Activated T-cell treated with anti-CD3 and anti-CD28 coated beads, Interleukin-2, amount 50 U/mL, for 4 hours (primary cell): ENCODE measurements at regions not wholly inside any gene's neighbourhood (a gene's known extent, or its start where the extent isn't known, plus 50 kb on each side); places are given as distances from the start of the nearest gene placed in this dataset.

ENCODE experiments used
- ATAC-seq, 2 donors: fragments of 200-7000 bp; cut with Tn5 transposase; one replicate each; pipeline ENCODE4 v1.10.0; 2021
- DNase-seq: peaks from one replicate; pipeline ENCODE4 v3.0.0-alpha.2; 2020
- H3K27me3 Mint-ChIP-seq: one replicate; pipeline ENCODE4 v1.8.0; 2021; ENCODE audit warnings: low read depth, mixed read lengths
- H3K36me3 Mint-ChIP-seq: one replicate; pipeline ENCODE4 v1.8.0; 2022; ENCODE audit warnings: mixed read lengths; ENCODE audit not compliant: insufficient read depth
- H3K4me1 Mint-ChIP-seq: one replicate; pipeline ENCODE4 v1.8.0; 2021; ENCODE audit warnings: low read depth, mixed read lengths
- H3K4me3 Mint-ChIP-seq: one replicate; pipeline ENCODE4 v1.8.0; 2021; ENCODE audit warnings: mild to moderate bottlenecking, moderate library complexity, mixed read lengths
- H3K9me3 Mint-ChIP-seq: one replicate; pipeline ENCODE4 v1.8.0; 2021; ENCODE audit warnings: mixed read lengths

DNA sequence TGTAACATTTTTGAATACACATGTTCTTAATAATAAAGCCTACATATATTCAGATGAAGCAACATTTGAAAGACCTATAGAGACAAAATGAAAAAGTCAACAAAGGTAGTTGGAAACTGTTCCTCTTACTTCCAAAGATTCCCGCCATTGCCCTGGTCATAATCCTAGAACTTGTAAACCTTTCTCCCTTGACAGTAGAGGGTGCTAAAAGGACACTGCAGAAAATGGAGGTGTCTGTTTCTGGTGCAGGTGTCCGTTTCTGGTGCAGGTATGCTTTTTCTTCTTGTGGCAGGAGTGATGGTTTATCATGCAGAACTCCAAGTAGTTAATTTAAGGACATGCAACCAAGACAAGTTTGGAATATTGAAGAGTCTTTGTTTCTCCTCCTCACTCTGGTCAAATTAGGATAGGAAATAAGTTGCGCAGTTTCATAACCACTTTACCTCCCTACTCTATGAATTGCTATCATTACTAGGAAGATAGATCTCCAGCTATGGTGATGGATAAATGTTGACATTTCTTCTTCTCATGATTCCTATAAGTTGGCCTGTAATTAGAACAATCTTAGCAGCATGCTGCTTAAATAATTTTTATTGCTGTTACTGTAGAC is 56.0 kb upstream of the FAM174A start:
- ATAC-seq (no peak), DNase-seq (no peak)
- H3K27me3 Mint-ChIP-seq: no peaks in the 10 kb centered on the region
- H3K36me3 Mint-ChIP-seq: no peaks in the 10 kb centered on the region
- no peaks in the 10 kb centered on the region for H3K9me3 Mint-ChIP-seq
- H3K4me1 Mint-ChIP-seq: no peaks in the 10 kb centered on the region
- H3K4me3 Mint-ChIP-seq: no peak overlapping the region

DNA sequence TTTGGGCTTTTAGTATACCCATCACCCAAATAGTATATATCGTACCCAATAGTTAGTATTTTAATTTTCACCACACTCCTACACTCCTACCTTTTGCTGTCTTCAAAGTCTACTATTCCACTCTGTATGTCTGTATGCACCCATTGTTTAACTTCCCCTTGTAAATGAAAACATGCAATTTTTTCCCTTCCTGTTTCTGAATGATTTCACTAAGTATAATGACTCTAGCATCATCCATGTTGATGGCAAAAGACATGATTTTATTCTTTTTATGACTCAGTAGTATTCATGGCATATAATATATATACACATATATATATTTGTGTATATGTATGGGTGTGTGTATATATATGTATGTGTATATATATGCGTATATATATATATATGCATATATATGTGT is 63.1 kb upstream of the FAM174A start:
- Mint-ChIP-seq H3K27me3 (no peaks in the 10 kb centered on the region), H3K4me3 (no peak overlapping the region), H3K9me3 (no peaks in the 10 kb centered on the region), H3K4me1 (no peaks in the 10 kb centered on the region), H3K36me3 (no peaks in the 10 kb centered on the region)
- no peak for ATAC-seq
- DNase-seq: no peak

DNA sequence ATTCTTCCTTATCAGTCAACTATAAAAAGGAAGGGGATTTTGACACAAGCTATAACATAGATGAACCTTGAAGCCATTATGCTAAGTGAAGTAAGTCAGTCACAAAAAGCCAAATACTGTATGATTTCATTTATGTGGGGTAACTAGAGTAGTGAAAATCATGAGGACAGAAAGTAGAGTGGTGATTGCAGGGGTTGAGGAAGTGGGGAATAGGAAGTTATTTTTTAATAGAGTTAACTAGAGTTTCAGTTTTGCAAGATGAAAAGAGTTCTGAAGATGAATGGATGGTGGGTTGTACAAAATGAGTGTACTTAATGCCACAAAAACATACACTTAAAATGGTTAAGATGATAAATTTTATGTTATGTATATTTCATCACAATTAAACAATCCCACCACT is 65.4 kb upstream of the FAM174A start:
- H3K36me3 Mint-ChIP-seq: no peaks in the 10 kb centered on the region
- DNase-seq (no peak), ATAC-seq (no peak)
- no peaks in the 10 kb centered on the region for H3K27me3 Mint-ChIP-seq
- no peaks in the 10 kb centered on the region for H3K9me3 Mint-ChIP-seq
- no peaks in the 10 kb centered on the region for H3K4me1 Mint-ChIP-seq
- no peak overlapping the region for H3K4me3 Mint-ChIP-seq

DNA sequence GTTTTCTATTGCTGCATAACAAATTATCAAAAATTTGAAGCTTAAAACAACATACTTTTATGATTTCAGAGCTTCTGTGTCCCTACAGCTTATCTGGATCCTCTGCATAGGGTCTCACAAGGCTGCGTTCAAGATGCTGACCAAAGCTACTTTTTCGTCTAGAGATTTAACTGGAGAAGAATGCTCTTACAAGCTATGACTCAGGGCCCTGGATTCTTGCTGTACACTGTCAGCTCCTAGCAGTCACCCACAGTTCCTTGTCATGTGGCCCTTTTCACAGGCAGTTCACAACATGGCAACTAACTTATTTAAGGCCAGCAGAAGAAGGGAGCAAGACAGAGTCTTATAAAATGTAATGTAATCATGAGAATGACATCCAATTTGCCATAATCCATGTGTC is 70.8 kb upstream of the FAM174A start:
- Mint-ChIP-seq H3K4me3 (no peak overlapping the region), H3K36me3 (no peaks in the 10 kb centered on the region), H3K9me3 (no peaks in the 10 kb centered on the region), H3K4me1 (no peaks in the 10 kb centered on the region), H3K27me3 (no peaks in the 10 kb centered on the region)
- DNase-seq (no peak), ATAC-seq (no peak)

DNA sequence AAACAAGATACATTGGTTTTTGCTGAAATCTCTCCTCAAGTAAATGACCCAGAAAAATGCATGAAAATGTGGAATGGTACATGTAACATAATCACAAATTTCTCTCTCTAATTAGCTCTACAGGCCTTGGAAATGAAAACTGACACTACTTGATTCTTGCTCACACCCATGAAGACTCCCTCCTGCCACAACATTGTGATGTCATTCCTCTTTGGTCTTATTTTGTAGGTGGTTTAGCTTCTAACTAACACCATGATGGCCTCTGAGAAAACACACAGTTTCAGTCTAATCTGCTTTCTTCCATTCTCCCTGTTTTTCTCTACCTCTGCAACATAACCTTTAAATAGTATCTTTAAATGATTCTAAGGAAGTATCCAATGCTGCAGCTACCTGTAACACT is 78.6 kb upstream of the FAM174A start:
- Mint-ChIP-seq H3K36me3 (no peaks in the 10 kb centered on the region), H3K4me1 (no peaks in the 10 kb centered on the region), H3K27me3 (no peaks in the 10 kb centered on the region), H3K9me3 (no peaks in the 10 kb centered on the region), H3K4me3 (no peak overlapping the region)
- DNase-seq (no peak), ATAC-seq (no peak)

DNA sequence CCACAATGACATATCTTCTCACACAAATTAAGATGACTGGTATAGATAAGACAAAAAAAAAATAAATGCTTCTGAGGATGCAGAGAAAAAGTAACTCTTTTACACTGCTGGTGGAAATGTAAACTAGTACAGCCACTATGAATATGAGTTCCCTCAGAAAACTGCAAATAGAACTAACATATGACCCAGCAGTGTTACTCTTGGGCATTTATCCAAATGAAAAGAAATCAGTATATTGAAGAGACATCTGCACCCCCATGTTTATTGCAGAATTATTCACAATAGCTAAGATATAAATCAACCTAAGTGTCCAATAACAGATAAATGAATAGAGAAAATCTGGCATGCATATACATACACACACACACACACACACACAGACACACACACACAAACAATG is 83.0 kb upstream of the FAM174A start:
- no peak for ATAC-seq
- Mint-ChIP-seq H3K9me3 (no peaks in the 10 kb centered on the region), H3K4me3 (no peak overlapping the region), H3K27me3 (no peaks in the 10 kb centered on the region), H3K36me3 (no peaks in the 10 kb centered on the region), H3K4me1 (no peaks in the 10 kb centered on the region)
- no peak for DNase-seq

DNA sequence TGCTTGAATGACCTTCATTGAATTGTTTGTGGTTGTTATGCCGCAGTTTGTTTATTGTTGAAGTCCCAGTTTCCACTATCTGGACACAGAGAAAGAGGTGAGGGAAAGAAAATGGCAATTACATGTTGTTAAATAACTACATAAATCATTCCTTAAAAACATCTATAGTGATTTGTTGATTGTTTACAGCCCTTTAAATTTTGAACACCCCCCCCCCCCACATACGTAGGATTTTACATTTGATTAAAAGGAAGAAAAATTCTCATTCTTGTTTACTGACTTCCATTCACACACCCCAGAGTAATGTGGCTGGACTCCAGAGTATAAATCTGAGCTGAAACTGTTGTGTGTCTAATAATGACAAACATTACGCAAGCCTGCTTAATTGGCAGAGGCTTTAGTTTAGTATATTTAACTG is 87.1 kb upstream of the FAM174A start:
- Mint-ChIP-seq H3K4me1 (no peaks in the 10 kb centered on the region), H3K36me3 (no peaks in the 10 kb centered on the region)

DNA sequence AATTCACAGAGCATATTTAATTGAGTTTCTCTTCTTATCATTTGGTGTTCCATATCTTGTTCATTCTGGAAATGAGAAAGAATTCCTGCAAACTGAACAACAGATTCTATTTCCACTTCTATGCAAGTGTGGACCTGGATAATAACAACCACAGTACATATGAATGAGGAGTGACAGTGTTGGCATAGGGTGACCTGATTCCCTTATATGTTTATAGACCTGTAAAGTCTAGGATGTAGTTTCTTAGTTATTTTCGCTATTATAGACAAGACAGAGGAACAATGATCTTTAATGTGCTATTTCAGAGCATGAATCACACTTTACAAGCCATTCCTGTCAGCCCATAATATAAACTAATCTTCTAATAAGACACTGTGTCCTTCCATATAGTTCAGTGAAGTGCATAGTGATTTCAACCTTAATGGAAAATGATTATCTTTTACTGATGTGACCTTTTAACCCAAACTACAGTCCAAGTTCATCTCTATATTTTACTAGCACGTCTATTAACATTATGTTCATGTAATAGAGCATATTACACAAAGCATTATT is 88.2 kb upstream of the FAM174A start:
- no peak overlapping the region for H3K4me3 Mint-ChIP-seq
- ATAC-seq (no peak), DNase-seq (no peak)
- H3K9me3 Mint-ChIP-seq: no peaks in the 10 kb centered on the region
- no peaks in the 10 kb centered on the region for H3K4me1 Mint-ChIP-seq
- H3K36me3 Mint-ChIP-seq: no peaks in the 10 kb centered on the region
- no peaks in the 10 kb centered on the region for H3K27me3 Mint-ChIP-seq

More for the DNA sequence above, 87.1 kb upstream of the FAM174A start:
- no peaks in the 10 kb centered on the region for H3K27me3 Mint-ChIP-seq
- H3K9me3 Mint-ChIP-seq: no peaks in the 10 kb centered on the region
- DNase-seq: no peak
- no peak overlapping the region for H3K4me3 Mint-ChIP-seq
- no peak for ATAC-seq

DNA sequence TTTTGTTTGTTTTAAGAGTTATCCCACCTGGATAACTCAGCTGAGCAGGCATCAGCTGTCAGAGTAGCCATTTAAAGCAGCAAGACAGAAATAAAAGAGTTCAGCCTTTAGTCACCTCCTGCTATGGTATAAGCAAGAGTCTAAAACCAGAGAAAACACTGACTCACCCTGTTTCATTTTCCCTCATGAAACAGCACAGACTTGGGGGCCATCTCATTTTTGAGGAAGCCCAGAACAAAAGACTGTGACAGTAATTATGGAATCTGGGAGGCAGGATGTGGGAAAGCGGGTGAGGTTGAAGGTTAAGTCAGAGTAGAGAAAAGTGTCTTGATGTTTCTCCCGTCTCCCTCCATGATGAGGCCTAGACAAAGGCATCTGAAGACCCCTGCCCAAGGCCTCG is 90.2 kb upstream of the FAM174A start:
- DNase-seq (no peak), ATAC-seq (no peak)

DNA sequence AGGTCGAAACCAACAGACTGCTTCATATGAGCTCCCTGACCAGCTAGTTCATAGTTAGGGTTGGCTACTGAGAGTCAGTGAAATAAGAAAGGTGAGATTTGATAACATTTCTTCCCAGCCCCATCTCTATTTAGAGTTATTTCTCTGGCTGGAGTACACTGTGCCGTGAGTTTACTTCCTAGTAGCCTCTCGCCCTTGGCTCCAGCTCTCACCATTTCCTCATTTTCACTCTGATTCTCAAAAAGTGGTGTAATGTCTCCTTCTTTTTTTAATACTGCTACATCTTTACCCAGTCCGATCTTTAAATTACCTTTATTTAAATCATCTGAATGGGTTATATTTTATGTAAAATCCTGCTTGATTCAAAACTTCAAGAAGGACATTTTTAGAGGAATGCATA is 100.4 kb upstream of the FAM174A start:
- no peak for ATAC-seq
- Mint-ChIP-seq H3K36me3 (no peaks in the 10 kb centered on the region), H3K4me1 (no peaks in the 10 kb centered on the region), H3K9me3 (no peaks in the 10 kb centered on the region), H3K4me3 (no peak overlapping the region), H3K27me3 (peaks cover 7% of the 10 kb centered on the region)
- DNase-seq: no peak

More for the DNA sequence above, 90.2 kb upstream of the FAM174A start:
- no peaks in the 10 kb centered on the region for H3K36me3 Mint-ChIP-seq
- H3K4me3 Mint-ChIP-seq: no peak overlapping the region
- H3K9me3 Mint-ChIP-seq: no peaks in the 10 kb centered on the region
- peaks cover 6% of the 10 kb centered on the region for H3K27me3 Mint-ChIP-seq
- no peaks in the 10 kb centered on the region for H3K4me1 Mint-ChIP-seq

DNA sequence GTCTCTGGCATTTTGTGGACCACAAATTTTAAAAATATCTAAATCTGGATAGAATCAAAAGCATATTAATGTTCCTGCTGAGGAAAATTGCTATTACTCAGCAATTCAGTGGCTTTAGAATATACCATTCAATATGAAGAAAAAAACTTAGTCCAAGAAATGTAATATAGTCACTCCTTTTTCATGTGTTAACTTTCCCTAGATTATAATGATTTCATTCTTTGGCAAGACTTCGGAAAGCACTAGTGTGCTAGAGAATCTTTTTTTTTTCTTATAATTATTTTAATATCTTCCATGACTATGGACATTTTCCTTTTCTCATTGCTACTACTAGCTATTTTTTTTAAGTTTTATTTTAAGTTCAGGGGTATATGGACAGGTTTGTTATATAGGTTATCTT is 102.4 kb upstream of the FAM174A start:
- Mint-ChIP-seq H3K27me3 (peaks cover 7% of the 10 kb centered on the region), H3K9me3 (no peaks in the 10 kb centered on the region), H3K4me1 (no peaks in the 10 kb centered on the region), H3K36me3 (no peaks in the 10 kb centered on the region), H3K4me3 (no peak overlapping the region)
- DNase-seq (no peak), ATAC-seq (no peak)

DNA sequence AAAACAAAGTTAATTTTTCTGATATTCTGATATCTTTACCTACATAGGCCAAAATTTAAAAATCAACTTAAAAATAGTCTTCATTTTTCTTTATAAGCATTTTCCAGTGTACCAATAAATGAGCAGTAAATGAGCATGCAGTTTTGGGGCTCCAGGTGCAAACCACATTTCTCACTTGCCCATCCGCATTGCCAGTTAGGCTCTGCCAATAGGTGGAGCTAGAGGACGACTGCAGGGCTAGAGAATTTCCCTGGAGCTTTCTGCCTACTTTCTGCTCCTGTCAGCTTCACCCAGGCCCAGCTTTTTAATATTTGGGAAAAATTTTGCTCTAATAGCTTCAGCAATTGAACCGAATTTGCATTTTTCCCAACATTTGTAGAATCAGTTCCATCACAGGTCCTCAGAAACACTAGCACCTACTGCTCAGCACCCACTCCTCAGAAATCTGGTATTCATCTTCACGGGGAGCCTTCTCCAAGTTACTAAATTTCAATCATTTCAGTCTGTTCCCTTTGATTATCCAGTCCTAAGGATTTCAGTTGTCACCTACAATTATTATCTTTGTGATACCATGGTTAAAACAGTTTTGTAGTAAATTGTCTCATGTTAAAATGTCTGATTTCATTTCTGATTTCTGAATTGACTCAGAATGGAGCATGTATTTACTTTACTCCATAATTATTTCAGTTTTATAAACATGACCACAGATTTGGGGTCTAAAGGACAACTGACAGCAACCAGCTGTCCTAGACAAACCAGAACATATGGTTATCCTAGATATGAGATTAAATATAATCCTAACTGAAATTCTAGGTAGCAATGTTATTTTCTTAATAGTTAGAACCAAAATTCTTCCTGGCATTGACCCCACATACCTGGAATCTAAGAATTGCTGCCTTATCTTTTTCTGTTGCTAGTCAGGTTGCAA is 104.6 kb upstream of the FAM174A start:
- Mint-ChIP-seq H3K27me3 (peaks cover 7% of the 10 kb centered on the region), H3K36me3 (no peaks in the 10 kb centered on the region), H3K4me1 (no peaks in the 10 kb centered on the region), H3K9me3 (no peaks in the 10 kb centered on the region), H3K4me3 (no peak overlapping the region)
- DNase-seq (peak; percentile 26), ATAC-seq (no peak)

DNA sequence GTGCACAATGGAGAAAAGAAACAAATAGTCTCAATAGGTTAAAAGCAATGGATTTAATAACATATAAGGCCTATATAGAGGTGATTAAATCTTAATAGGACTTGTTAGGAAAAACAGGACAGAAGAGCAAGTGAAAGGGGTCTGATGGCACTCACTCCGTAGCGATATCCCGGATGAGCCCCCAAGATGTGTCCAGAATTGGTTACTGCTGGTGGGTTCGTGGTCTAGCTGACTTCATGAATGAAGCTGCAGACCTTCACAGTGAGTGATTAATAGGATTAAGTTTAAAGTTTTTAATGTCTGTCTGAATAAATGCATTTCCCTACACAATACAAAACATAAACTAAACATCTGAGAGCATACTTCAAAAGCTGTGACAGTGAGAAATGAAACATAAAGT is 110.4 kb upstream of the FAM174A start:
- DNase-seq (no peak), ATAC-seq (no peak)
- Mint-ChIP-seq H3K4me3 (no peak overlapping the region), H3K27me3 (no peaks in the 10 kb centered on the region), H3K4me1 (no peaks in the 10 kb centered on the region), H3K36me3 (no peaks in the 10 kb centered on the region), H3K9me3 (peaks cover 11% of the 10 kb centered on the region)

DNA sequence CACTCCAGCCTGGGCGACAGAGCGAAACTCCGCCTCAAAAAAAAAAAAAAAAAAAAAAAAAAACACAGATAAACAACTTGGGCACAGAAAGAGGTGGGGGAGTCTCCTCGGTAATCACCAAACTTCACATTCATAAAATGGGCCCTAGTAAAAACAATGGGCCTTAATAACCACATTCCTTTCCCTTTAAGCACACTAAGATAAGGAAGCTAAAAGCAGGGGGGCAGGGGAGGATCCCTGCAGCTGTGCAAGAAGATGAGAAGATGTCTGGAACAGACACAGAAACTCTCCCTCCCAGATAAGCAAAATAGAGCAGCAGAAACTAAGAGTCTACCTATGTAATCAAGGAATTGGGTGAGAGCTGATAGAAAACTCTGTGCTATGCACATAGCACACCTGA is 111.2 kb upstream of the FAM174A start:
- H3K4me1 Mint-ChIP-seq: no peaks in the 10 kb centered on the region
- H3K4me3 Mint-ChIP-seq: no peak overlapping the region
- peaks cover 11% of the 10 kb centered on the region for H3K9me3 Mint-ChIP-seq
- no peak for DNase-seq
- no peak for ATAC-seq
- H3K36me3 Mint-ChIP-seq: no peaks in the 10 kb centered on the region
- H3K27me3 Mint-ChIP-seq: no peaks in the 10 kb centered on the region

DNA sequence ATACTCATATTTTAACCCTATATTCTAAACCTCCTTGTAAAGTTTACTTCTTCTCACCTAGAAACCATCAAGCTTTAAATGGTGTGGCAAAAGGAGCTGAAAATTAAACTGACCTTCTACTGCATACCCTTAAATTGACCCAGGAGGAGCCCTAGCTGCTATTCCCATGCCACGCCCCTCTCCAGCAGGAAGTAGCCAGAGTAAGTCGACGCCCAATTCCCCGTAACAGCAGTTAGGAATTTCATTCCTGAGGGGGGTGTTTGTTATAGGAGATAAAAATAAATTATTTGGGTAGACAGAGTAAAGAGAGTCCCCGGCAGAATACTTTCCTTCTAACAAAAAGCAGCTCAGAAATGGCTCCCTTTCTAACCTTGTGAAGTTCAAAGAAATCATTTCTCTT is 111.8 kb upstream of the FAM174A start:
- Mint-ChIP-seq H3K9me3 (peaks cover 11% of the 10 kb centered on the region), H3K4me3 (no peak overlapping the region), H3K4me1 (no peaks in the 10 kb centered on the region), H3K36me3 (no peaks in the 10 kb centered on the region), H3K27me3 (no peaks in the 10 kb centered on the region)
- ATAC-seq (no peak), DNase-seq (no peak)
